Transverse colon (tissue), 4 donors: ENCODE measurements at regions not wholly inside any gene's neighbourhood (a gene's known extent, or its start where the extent isn't known, plus 50 kb on each side); places are given as distances from the start of the nearest gene placed in this dataset.

Source experiments
- DNase-seq: peaks from one replicate; pipeline ENCODE4 v3.0.0-alpha.2; 2019
- H3K27ac ChIP-seq, 4 donors: fragments of 200-600 bp; sonication (generic); 2 replicates each; pipeline ENCODE4 v1.5.1; 2016 to 2018; ENCODE audit warnings: inconsistent platforms in 4 of 4
- H3K27me3 ChIP-seq: fragments of 200-600 bp; sonication (generic); 2 replicates; pipeline ENCODE4 v1.5.1; 2017; ENCODE audit warnings: inconsistent platforms
- H3K36me3 ChIP-seq, 4 donors: fragments of 200-600 bp; sonication (generic); 2 replicates each; pipeline ENCODE4 v1.5.1; 2017 to 2019; ENCODE audit warnings: inconsistent platforms in 4 of 4
- H3K4me1 ChIP-seq, 4 donors: fragments of 200-600 bp; sonication (generic); 2 replicates each; pipeline ENCODE4 v1.5.1; 2017 to 2020; ENCODE audit warnings: inconsistent platforms in 4 of 4
- H3K4me3 ChIP-seq, 4 donors: fragments of 200-600 bp; sonication (generic); 1 replicate in 1 of 4; 2 replicates in 3 of 4; pipeline versions ENCODE4 v1.5.1 to v1.6.1; 2017 to 2019; ENCODE audit warnings: inconsistent platforms in 4 of 4
- H3K9me3 ChIP-seq, 2 donors: fragments of 200-600 bp; sonication (generic); 2 replicates each; pipeline ENCODE4 v1.5.1; 2017 to 2019; ENCODE audit warnings: inconsistent platforms in 2 of 2
- CTCF ChIP-seq, 5 experiments: fragments of 200-600 bp in 3 of 5; fragments of 450-650 bp in 2 of 5; sonication (generic) in 3 of 5; IDR thresholded peaks; 1 replicate in 2 of 5; 2 replicates in 3 of 5; pipeline ENCODE4 v1.5.1; 2016 to 2017; ENCODE audit warnings: antibody characterized with exemption in 5 of 5, inconsistent platforms in 3 of 5, mild to moderate bottlenecking in 2 of 5, moderate library complexity in 1 of 5
- EP300 ChIP-seq: sonication (generic); formaldehyde crosslinking; IDR thresholded peaks from one replicate; pipeline ENCODE4 v1.6.1; 2017; ENCODE audit warnings: antibody characterized with exemption, low read depth
- POLR2A ChIP-seq: fragments of 450-650 bp; IDR thresholded peaks from one replicate; pipeline ENCODE4 v1.6.1; 2016; ENCODE audit warnings: antibody characterized with exemption, mild to moderate bottlenecking, moderate library complexity
- POLR2AphosphoS5 ChIP-seq, 3 donors: sonication (generic); formaldehyde crosslinking; IDR thresholded peaks; one replicate each; pipeline ENCODE4 v1.6.1; 2016; ENCODE audit warnings: antibody characterized with exemption in 3 of 3
- WGBS, 2 donors: methylation state at CpG; one replicate each; pipeline ENCODE4 v1.1.5; 2018; ENCODE audit warnings: low coverage in 1 of 2; 5-methylcytosine and 5-hydroxymethylcytosine counted together
- in situ Hi-C, 4 donors: fragments of 200-750 bp; cut with MboI; loops; one replicate each; pipeline versions ENCODE4 v1.15.0 to v1.15.1; 2017; ENCODE audit warnings: low sequenced_read_pairs in 3 of 4, low pct_ligation_motif_present in 1 of 4, low pct_unique_long_range_greater_than_20kb in 1 of 4
- intact Hi-C: fragments of 100-400 bp; cut with DNase I; formaldehyde crosslinking; loops from one replicate; pipeline ENCODE4 v1.15.1; 2023; ENCODE audit warnings: low total_unique reads

DNA sequence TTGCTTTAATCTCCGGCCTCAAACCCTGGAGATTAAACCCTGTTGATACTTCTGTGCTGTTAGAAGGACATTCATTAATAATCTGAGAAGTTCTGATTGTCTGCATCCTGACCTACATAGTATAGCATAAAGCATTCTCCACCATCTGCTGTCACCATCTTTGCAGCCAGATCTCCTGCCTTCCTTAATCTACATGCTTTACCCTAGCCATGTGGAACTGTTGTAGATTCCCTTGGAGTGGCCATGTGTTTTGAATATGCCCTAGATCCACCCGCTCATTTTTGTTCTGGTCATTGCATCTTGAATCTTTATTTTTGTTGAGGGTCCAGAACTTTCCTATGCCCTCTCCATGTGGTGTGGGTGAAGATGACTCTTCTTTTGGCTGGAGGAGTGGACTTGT lies 110.3 kb downstream of the OXSM start:
- no peak for DNase-seq
- Histone ChIP-seq H3K4me1 (no peaks in the 10 kb centered on the region), H3K4me3 (no peak overlapping the region), H3K36me3 (no peaks in the 10 kb centered on the region), H3K27ac (no peak overlapping the region), H3K27me3 (no peaks in the 10 kb centered on the region), H3K9me3 (no peaks in the 10 kb centered on the region)
- no peak for TF ChIP-seq POLR2AphosphoS5 (IDR thresholded peaks at IDR 0.05)
- no peak for TF ChIP-seq EP300
- no peak for TF ChIP-seq POLR2A
- no peak for TF ChIP-seq CTCF (IDR thresholded peaks at IDR 0.05)
- intact Hi-C loops (no loop called here), in situ Hi-C loops (no loop called here)
- WGBS, 2 donors: 78 to 91% methylated on average over 1 to 2 of the region's 2 CpGs

- H3K4me3 ChIP-seq: no peak overlapping the region
- H3K9me3 ChIP-seq: no peaks in the 10 kb centered on the region
- intact Hi-C loops (no loop called here), in situ Hi-C loops (no loop called here)
- H3K27ac ChIP-seq: no peak overlapping the region
- WGBS, 2 donors: 56 to 70% methylated on average over 2 of the region's 2 CpGs
- no peak for TF ChIP-seq EP300
- TF ChIP-seq CTCF (IDR thresholded peaks at IDR 0.05): no peak
- no peak for TF ChIP-seq POLR2A
- TF ChIP-seq POLR2AphosphoS5 (IDR thresholded peaks at IDR 0.05): no peak
- no peaks in the 10 kb centered on the region for H3K27me3 ChIP-seq
- no peaks in the 10 kb centered on the region for H3K4me1 ChIP-seq
- no peak for DNase-seq
- H3K36me3 ChIP-seq: no peaks in the 10 kb centered on the region
These were observed 111.9 kb downstream of the OXSM start for GRCh38 chr3:25901796-25902195.

GRCh38 chr3:25902586-25902985 lies 112.7 kb downstream of the OXSM start:
- in situ Hi-C loops (no loop called here), intact Hi-C loops (no loop called here)
- TF ChIP-seq POLR2A (no peak), CTCF (IDR thresholded peaks at IDR 0.05) (no peak)
- no peak overlapping the region for H3K4me3 ChIP-seq
- no peaks in the 10 kb centered on the region for H3K9me3 ChIP-seq
- no peaks in the 10 kb centered on the region for H3K36me3 ChIP-seq
- DNase-seq: no peak
- H3K27me3 ChIP-seq: no peaks in the 10 kb centered on the region
- H3K4me1 ChIP-seq: no peaks in the 10 kb centered on the region
- 67 to 80% methylated on average over 2 of the region's 2 CpGs for whole genome bisulfite sequencing, 2 donors
- no peak overlapping the region for H3K27ac ChIP-seq

GRCh38 chr3:25903371-25904129 lies 113.7 kb downstream of the OXSM start:
- Histone ChIP-seq H3K4me3 (no peak overlapping the region), H3K4me1 (no peaks in the 10 kb centered on the region), H3K27me3 (no peaks in the 10 kb centered on the region), H3K27ac (no peak overlapping the region), H3K36me3 (no peaks in the 10 kb centered on the region), H3K9me3 (no peaks in the 10 kb centered on the region)
- 72% methylated on average over 3 of the region's 3 CpGs; no CpG with 5 or more reads in 1 of the 2 donors for WGBS, 2 donors
- no peak for DNase-seq
- in situ Hi-C loops: no loop called here
- TF ChIP-seq CTCF (IDR thresholded peaks at IDR 0.05) (no peak), EP300 (no peak), POLR2A (no peak), POLR2AphosphoS5 (IDR thresholded peaks at IDR 0.05) (no peak)
- intact Hi-C loops: no loop called here
